MM.1S (cell line): ENCODE measurements at regions not wholly inside any gene's neighbourhood (a gene's known extent, or its start where the extent isn't known, plus 50 kb on each side); places are given as distances from the start of the nearest gene placed in this dataset.

Experiments used
- EZH2 ChIP-seq: fragments of 300-600 bp; sonication (generic); optimal IDR thresholded peaks from 2 replicates; pipeline ENCODE3; 2017; ENCODE audit warnings: low read depth, mild to moderate bottlenecking, antibody characterized with exemption, low read length, mixed read lengths
- TF ChIP-seq, protein P1 (sequence below): fragments of 300-600 bp; sonication (generic); IDR thresholded peaks from 2 replicates; pipeline ENCODE4 v1.5.1; 2016; ENCODE audit warnings: antibody characterized with exemption, low read length, mixed read lengths

DNA sequence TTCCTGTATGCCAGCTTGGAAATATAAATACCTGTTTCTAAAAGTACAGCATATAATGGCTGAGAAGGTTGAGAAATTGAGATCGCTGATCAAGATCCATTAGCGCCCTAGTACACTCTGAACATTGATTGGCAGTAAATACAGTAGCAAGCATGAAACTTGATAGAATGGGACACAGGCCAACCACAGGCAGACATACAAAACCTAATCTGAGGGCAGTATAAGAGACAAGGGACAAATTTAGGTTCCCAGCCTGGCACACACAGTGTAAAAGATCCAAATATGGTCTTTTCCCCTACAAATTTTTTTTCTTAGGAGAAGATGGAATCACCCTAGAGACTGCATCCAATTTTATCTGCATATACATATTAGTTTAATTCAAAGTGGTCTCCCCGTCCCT lies 126.5 kb upstream of the ARHGAP42 start:
- TF ChIP-seq, protein P1, sequence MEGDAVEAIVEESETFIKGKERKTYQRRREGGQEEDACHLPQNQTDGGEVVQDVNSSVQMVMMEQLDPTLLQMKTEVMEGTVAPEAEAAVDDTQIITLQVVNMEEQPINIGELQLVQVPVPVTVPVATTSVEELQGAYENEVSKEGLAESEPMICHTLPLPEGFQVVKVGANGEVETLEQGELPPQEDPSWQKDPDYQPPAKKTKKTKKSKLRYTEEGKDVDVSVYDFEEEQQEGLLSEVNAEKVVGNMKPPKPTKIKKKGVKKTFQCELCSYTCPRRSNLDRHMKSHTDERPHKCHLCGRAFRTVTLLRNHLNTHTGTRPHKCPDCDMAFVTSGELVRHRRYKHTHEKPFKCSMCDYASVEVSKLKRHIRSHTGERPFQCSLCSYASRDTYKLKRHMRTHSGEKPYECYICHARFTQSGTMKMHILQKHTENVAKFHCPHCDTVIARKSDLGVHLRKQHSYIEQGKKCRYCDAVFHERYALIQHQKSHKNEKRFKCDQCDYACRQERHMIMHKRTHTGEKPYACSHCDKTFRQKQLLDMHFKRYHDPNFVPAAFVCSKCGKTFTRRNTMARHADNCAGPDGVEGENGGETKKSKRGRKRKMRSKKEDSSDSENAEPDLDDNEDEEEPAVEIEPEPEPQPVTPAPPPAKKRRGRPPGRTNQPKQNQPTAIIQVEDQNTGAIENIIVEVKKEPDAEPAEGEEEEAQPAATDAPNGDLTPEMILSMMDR = no peak
- no peak for TF ChIP-seq EZH2
